AG04450 (cell line): ENCODE measurements at regions not wholly inside any gene's neighbourhood (a gene's known extent, or its start where the extent isn't known, plus 50 kb on each side); places are given as distances from the start of the nearest gene placed in this dataset.

Experiments used
- CTCF ChIA-PET: fragments of 300-600, 350-600 bp; formaldehyde crosslinking; extraction: SDS; loops from one replicate; lab custom pipeline; 2022; ENCODE audit warnings: antibody characterized with exemption, inconsistent platforms; lab: Charles Lee
- POLR2A ChIA-PET: fragments of 350-600 bp; formaldehyde crosslinking; extraction: SDS; loops from one replicate; lab custom pipeline; 2021; ENCODE audit warnings: antibody characterized with exemption, inconsistent platforms; lab: Yijun Ruan, JAX
- DNase-seq: peaks from one replicate; pipeline ENCODE4 v3.0.0-alpha.2; 2011; ENCODE audit warnings: low read depth, low spot score
- H3K27ac ChIP-seq: one replicate; pipeline ENCODE4 v1.5.1; 2012; ENCODE audit warnings: low read depth, low read length, control low read depth
- H3K27me3 ChIP-seq: one replicate; pipeline ENCODE4 v1.6.0; 2012; ENCODE audit warnings: low read length; ENCODE audit not compliant: control insufficient read depth, insufficient read depth
- H3K4me3 ChIP-seq: 2 replicates; pipeline ENCODE4 v1.5.1; 2011; ENCODE audit warnings: mild to moderate bottlenecking, low read depth, low read length, control low read depth
- H3K9me3 ChIP-seq: 2 replicates; pipeline ENCODE4 v1.5.1; 2012; ENCODE audit warnings: low read length; ENCODE audit not compliant: control insufficient read depth, insufficient read depth
- CTCF ChIP-seq: IDR thresholded peaks from 2 replicates; pipeline ENCODE4 v1.5.1; 2011; ENCODE audit warnings: low read depth, low read length, control low read depth, inconsistent platforms

- CTCF ChIA-PET: no interaction called here
- POLR2A ChIA-PET: no interaction called here
- no peak for TF ChIP-seq CTCF
- no peak for DNase-seq
- Histone ChIP-seq H3K9me3 (no peaks in the 10 kb centered on the region; the same call in 1 of the 2 replicates), H3K4me3 (no peak overlapping the region), H3K27ac (no peak overlapping the region), H3K27me3 (no peaks in the 10 kb centered on the region)
Measured at GRCh38 chr4:133513901-133514300, 364.8 kb downstream of the PCDH10 start.

GRCh38 chr4:133498149-133498548, 349.1 kb downstream of the PCDH10 start:
- no peak overlapping the region for H3K27ac ChIP-seq
- no peaks in the 10 kb centered on the region for H3K9me3 ChIP-seq
- DNase-seq: no peak
- no peak for TF ChIP-seq CTCF
- H3K27me3 ChIP-seq: no peaks in the 10 kb centered on the region
- ChIA-PET POLR2A (no interaction called here), CTCF (no interaction called here)
- H3K4me3 ChIP-seq: no peak overlapping the region

- no peak overlapping the region for H3K4me3 ChIP-seq
- POLR2A ChIA-PET: no interaction called here
- H3K27me3 ChIP-seq: no peaks in the 10 kb centered on the region
- TF ChIP-seq CTCF: no peak
- no peak overlapping the region for H3K27ac ChIP-seq
- CTCF ChIA-PET: interaction anchor here (1.0 kb wide), 1 partner anchor 340 kb away, joined by 3 read pairs; no protein-coding TSS in a partner anchor
- no peak for DNase-seq
- no peaks in the 10 kb centered on the region for H3K9me3 ChIP-seq
Measured at GRCh38 chr4:133493776-133494175, 344.7 kb downstream of the PCDH10 start.

- ChIA-PET CTCF (interaction anchor here (1.0 to 1.2 kb wide), 2 partner anchors 339 to 347 kb away, joined by 3 to 4 read pairs; no protein-coding TSS in a partner anchor), POLR2A (no interaction called here)
- no peak for TF ChIP-seq CTCF
- Histone ChIP-seq H3K27ac (no peak overlapping the region), H3K9me3 (no peaks in the 10 kb centered on the region), H3K27me3 (no peaks in the 10 kb centered on the region), H3K4me3 (no peak overlapping the region)
- DNase-seq: no peak
Measured at GRCh38 chr4:133493241-133493640, 344.1 kb downstream of the PCDH10 start.

GRCh38 chr4:133484287-133484686, 335.2 kb downstream of the PCDH10 start:
- no peak overlapping the region for H3K27ac ChIP-seq
- CTCF ChIA-PET: interaction anchor here (2.4 kb wide), 2 partner anchors 330 to 338 kb away, joined by 31 to 32 read pairs; no protein-coding TSS in a partner anchor
- POLR2A ChIA-PET: no interaction called here
- no peak for TF ChIP-seq CTCF
- H3K4me3 ChIP-seq: no peak overlapping the region
- H3K27me3 ChIP-seq: no peaks in the 10 kb centered on the region
- H3K9me3 ChIP-seq: no peaks in the 10 kb centered on the region
- DNase-seq: no peak
